ENCODE measurements at regions not wholly inside any gene's neighbourhood (a gene's known extent, or its start where the extent isn't known, plus 50 kb on each side); places are given as distances from the start of the nearest gene placed in this dataset.

DNA sequence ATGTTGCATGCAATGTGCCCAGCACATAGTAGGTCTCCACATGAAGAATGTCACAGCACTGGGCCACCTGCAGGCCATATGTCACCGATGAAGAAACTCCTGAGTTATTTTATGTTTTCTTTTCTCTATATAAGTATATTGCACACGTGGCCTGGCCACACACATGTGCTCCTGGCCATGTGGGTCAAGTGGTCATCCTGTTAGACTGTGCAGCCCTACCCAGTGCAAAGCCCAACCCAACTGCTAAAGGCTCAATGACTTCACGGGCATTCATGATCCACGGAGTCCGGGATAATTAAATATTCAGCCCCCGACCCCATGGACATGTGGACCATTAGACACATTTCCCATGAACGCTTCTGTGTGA is 163.2 kb downstream of the TEX29 start:
- DNase-seq (ENCODE audit: low read depth) (no peak), FAIRE-seq (no peak)
- no peak for TF ChIP-seq CTCF (IDR thresholded peaks at IDR 0.05; ENCODE audit: insufficient read depth, low read length, severe bottlenecking)
- H3K27me3 ChIP-seq (ENCODE audit: control insufficient read depth, insufficient read depth, low read length): no peaks in the 10 kb centered on the region
- H3K36me3 ChIP-seq (ENCODE audit: control insufficient read depth, insufficient read depth, low read length): no peaks in the 10 kb centered on the region
- no peak overlapping the region for H3K4me3 ChIP-seq (ENCODE audit: low read depth, low read length)

GRCh38 chr13:111484141-111484925 is 163.9 kb downstream of the TEX29 start:
- no peaks in the 10 kb centered on the region for H3K36me3 ChIP-seq (ENCODE audit: control insufficient read depth, insufficient read depth, low read length)
- FAIRE-seq: no peak
- DNase-seq (ENCODE audit: low read depth): no peak
- no peak for TF ChIP-seq CTCF (IDR thresholded peaks at IDR 0.05; ENCODE audit: insufficient read depth, low read length, severe bottlenecking)
- no peak overlapping the region for H3K4me3 ChIP-seq (ENCODE audit: low read depth, low read length)
- H3K27me3 ChIP-seq (ENCODE audit: control insufficient read depth, insufficient read depth, low read length): no peaks in the 10 kb centered on the region

- H3K27me3 ChIP-seq (ENCODE audit: control insufficient read depth, insufficient read depth, low read length): no peaks in the 10 kb centered on the region
- no peak for FAIRE-seq
- no peak for DNase-seq (ENCODE audit: low read depth)
- no peak for TF ChIP-seq CTCF (IDR thresholded peaks at IDR 0.05; ENCODE audit: insufficient read depth, low read length, severe bottlenecking)
- H3K4me3 ChIP-seq (ENCODE audit: low read depth, low read length): no peak overlapping the region
- H3K36me3 ChIP-seq (ENCODE audit: control insufficient read depth, insufficient read depth, low read length): no peaks in the 10 kb centered on the region
Measured at GRCh38 chr13:111484959-111485358, 164.5 kb downstream of the TEX29 start.

- no peak for FAIRE-seq
- DNase-seq (ENCODE audit: low read depth): no peak
- H3K36me3 ChIP-seq (ENCODE audit: control insufficient read depth, insufficient read depth, low read length): no peaks in the 10 kb centered on the region
- TF ChIP-seq CTCF (IDR thresholded peaks at IDR 0.05; ENCODE audit: insufficient read depth, low read length, severe bottlenecking): no peak
- H3K27me3 ChIP-seq (ENCODE audit: control insufficient read depth, insufficient read depth, low read length): no peaks in the 10 kb centered on the region
- H3K4me3 ChIP-seq (ENCODE audit: low read depth, low read length): no peak overlapping the region
Measured at GRCh38 chr13:111485491-111486250, 165.2 kb downstream of the TEX29 start.

- FAIRE-seq (no peak), DNase-seq (ENCODE audit: low read depth) (no peak)
- Histone ChIP-seq H3K4me3 (ENCODE audit: low read depth, low read length) (no peak overlapping the region), H3K36me3 (ENCODE audit: control insufficient read depth, insufficient read depth, low read length) (no peaks in the 10 kb centered on the region), H3K27me3 (ENCODE audit: control insufficient read depth, insufficient read depth, low read length) (no peaks in the 10 kb centered on the region)
- no peak for TF ChIP-seq CTCF (IDR thresholded peaks at IDR 0.05; ENCODE audit: insufficient read depth, low read length, severe bottlenecking)
Measured at GRCh38 chr13:111486331-111486730, 165.9 kb downstream of the TEX29 start.

All from bronchial epithelial cell (primary cell).